GM23248 (cell line): ENCODE measurements at regions not wholly inside any gene's neighbourhood (a gene's known extent, or its start where the extent isn't known, plus 50 kb on each side); places are given as distances from the start of the nearest gene placed in this dataset.

ENCODE experiments used
- EZH2 ChIP-seq: fragments of 200-600 bp; sonication (generic); IDR thresholded peaks from 2 replicates; pipeline ENCODE4 v1.6.1; 2018; ENCODE audit warnings: antibody characterized with exemption, mild to moderate bottlenecking; ENCODE audit not compliant: insufficient read depth, poor library complexity, severe bottlenecking
- EZH2phosphoT487 ChIP-seq: fragments of 200-600 bp; sonication (generic); IDR thresholded peaks from 2 replicates; pipeline ENCODE4 v1.6.1; 2018; ENCODE audit warnings: antibody characterized with exemption, moderate library complexity, mild to moderate bottlenecking, low read depth; ENCODE audit not compliant: insufficient read depth

DNA sequence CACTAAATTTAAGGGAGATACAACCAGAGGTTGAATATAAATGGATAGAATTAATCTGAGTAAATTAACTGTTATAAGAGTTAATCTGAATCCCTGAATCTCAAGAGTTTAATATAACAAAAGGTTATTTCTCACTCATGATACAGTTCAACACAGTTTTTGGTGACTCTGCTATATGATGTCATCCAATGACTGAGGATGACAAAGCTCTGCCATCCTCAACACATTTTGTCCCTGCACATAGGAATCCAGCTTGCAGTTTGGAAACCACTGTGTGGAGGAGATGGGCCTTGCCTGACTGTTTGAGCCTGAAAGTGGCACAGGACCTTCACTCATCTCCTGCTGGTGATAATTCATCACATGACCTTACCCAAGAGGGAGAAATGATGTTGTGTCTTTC, 121.0 kb upstream of the MPPED2 start:
- TF ChIP-seq EZH2 (no peak), EZH2phosphoT487 (no peak)
